H1 (cell line): ENCODE measurements at regions not wholly inside any gene's neighbourhood (a gene's known extent, or its start where the extent isn't known, plus 50 kb on each side); places are given as distances from the start of the nearest gene placed in this dataset.

Source experiments
- CTCF ChIA-PET: fragments of 300-600 bp; sonication (Branson Sonifier 250); formaldehyde crosslinking; loops from one replicate; lab custom pipeline; 2021; ENCODE audit not compliant: partially characterized antibody; lab: Charles Lee
- POLR2A ChIA-PET: fragments of 300-600 bp; sonication (Branson Sonifier 250); formaldehyde crosslinking; loops from one replicate; lab custom pipeline; 2021; ENCODE audit warnings: inconsistent platforms; ENCODE audit not compliant: partially characterized antibody; lab: Charles Lee
- DNase-seq, 2 experiments: peaks; one replicate each; pipeline versions ENCODE4 v3.0.0 to v3.0.0-alpha.2; 2010 to 2022; ENCODE audit warnings: low spot score in 2 of 2, low read depth in 1 of 2, mixed read lengths in 1 of 2
- FAIRE-seq: peaks from 2 replicates; lab custom pipeline; 2011; peaks lifted over from hg19 to GRCh38; lab: Jason Lieb, UNC
- H2AFZ ChIP-seq: 2 replicates; pipeline ENCODE4 v1.8.1; 2012; ENCODE audit warnings: low read length, inconsistent platforms
- H2AK5ac ChIP-seq: 2 replicates; pipeline ENCODE4 v1.6.1; 2013; ENCODE audit warnings: low read depth, low read length
- H2BK120ac ChIP-seq: replicated peaks from 2 replicates; pipeline ENCODE3; 2013; ENCODE audit warnings: low read depth, low read length, inconsistent platforms
- H2BK12ac ChIP-seq: 2 replicates; pipeline ENCODE4 v1.6.1; 2013; ENCODE audit warnings: low read depth, low read length
- H2BK15ac ChIP-seq: 2 replicates; pipeline ENCODE4 v1.6.1; 2013; ENCODE audit warnings: low read length
- H2BK20ac ChIP-seq: 2 replicates; pipeline ENCODE4 v1.6.1; 2013; ENCODE audit warnings: low read length
- H2BK5ac ChIP-seq: 2 replicates; pipeline ENCODE4 v1.6.1; 2013; ENCODE audit warnings: low read depth, low read length
- H3K14ac ChIP-seq: 2 replicates; pipeline ENCODE4 v1.6.1; 2013; ENCODE audit warnings: inconsistent platforms; ENCODE audit not compliant: insufficient read length
- H3K18ac ChIP-seq: 2 replicates; pipeline ENCODE4 v1.6.1; 2013; ENCODE audit warnings: low read length; ENCODE audit errors: extremely low read depth
- H3K23ac ChIP-seq: 2 replicates; pipeline ENCODE4 v1.6.1; 2013; ENCODE audit warnings: inconsistent platforms; ENCODE audit not compliant: insufficient read length
- H3K23me2 ChIP-seq: 2 replicates; pipeline ENCODE4 v1.6.1; 2013; ENCODE audit warnings: low read depth, low read length
- H3K27ac ChIP-seq: 2 replicates; pipeline ENCODE4 v1.6.1; 2011; ENCODE audit warnings: low read depth, low read length, inconsistent platforms
- H3K27me3 ChIP-seq, 4 experiments: replicated peaks in 1 of 4; 1 replicate in 1 of 4; 2 replicates in 3 of 4; pipeline versions ENCODE4 v1.6.1 to v1.8.1; 2011 to 2013; ENCODE audit warnings: low read length in 3 of 4, mild to moderate bottlenecking in 3 of 4, inconsistent platforms in 2 of 4, mixed read lengths in 2 of 4, moderate library complexity in 1 of 4; ENCODE audit not compliant: control insufficient read depth in 3 of 4, insufficient read depth in 3 of 4; ENCODE audit errors: extremely low read depth in 1 of 4
- H3K36me3 ChIP-seq, 4 experiments: 2 replicates each; pipeline versions ENCODE4 v1.6.1 to v1.8.1; 2011 to 2013; ENCODE audit warnings: mild to moderate bottlenecking in 4 of 4, low read length in 3 of 4, moderate library complexity in 2 of 4, control low read depth in 1 of 4, inconsistent platforms in 1 of 4; ENCODE audit not compliant: insufficient read depth in 4 of 4, control insufficient read depth in 2 of 4
- H3K4ac ChIP-seq: replicated peaks from 2 replicates; pipeline ENCODE3; 2013; ENCODE audit warnings: low read length, low read depth, mixed read lengths, inconsistent platforms; ENCODE audit not compliant: insufficient read length
- H3K4me1 ChIP-seq, 4 experiments: replicated peaks in 1 of 4; 1 replicate in 1 of 4; 2 replicates in 3 of 4; pipeline versions ENCODE4 v1.6.1 to v1.8.1; 2011 to 2013; ENCODE audit warnings: low read length in 3 of 4, inconsistent platforms in 2 of 4, mixed read lengths in 1 of 4; ENCODE audit not compliant: insufficient read depth in 4 of 4, control insufficient read depth in 3 of 4
- H3K4me2 ChIP-seq, 2 experiments: 2 replicates each; pipeline versions ENCODE4 v1.6.1 to v1.8.1; 2011 to 2013; ENCODE audit warnings: low read depth in 2 of 2, low read length in 2 of 2, control low read depth in 1 of 2, inconsistent platforms in 1 of 2, mild to moderate bottlenecking in 1 of 2; ENCODE audit not compliant: insufficient read depth in 1 of 2
- H3K4me3 ChIP-seq, 4 experiments: fragments of 200-600, 300-600 bp in 1 of 4; sonication (generic), shearing (Covaris generic), sonication (Bioruptor Twin) in 1 of 4; 2 replicates each; pipeline versions ENCODE4 v1.5.1 to v1.8.1; 2011 to 2016; ENCODE audit warnings: low read length in 4 of 4, low read depth in 3 of 4, control low read depth in 2 of 4, inconsistent platforms in 2 of 4, mild to moderate bottlenecking in 2 of 4, mixed read lengths in 1 of 4, moderate library complexity in 1 of 4; ENCODE audit not compliant: insufficient read depth in 2 of 4; ENCODE audit errors: extremely low read depth in 1 of 4
- H3K56ac ChIP-seq: replicated peaks from 2 replicates; pipeline ENCODE3; 2013; ENCODE audit warnings: low read depth, mild to moderate bottlenecking, mixed read lengths, low read length, inconsistent platforms; ENCODE audit not compliant: insufficient read length
- H3K79me1 ChIP-seq: 2 replicates; pipeline ENCODE4 v1.6.1; 2013; ENCODE audit warnings: low read depth, low read length, control low read depth
- H3K79me2 ChIP-seq, 2 experiments: 2 replicates each; pipeline versions ENCODE4 v1.6.1 to v1.8.1; 2012 to 2013; ENCODE audit warnings: low read length in 2 of 2, mild to moderate bottlenecking in 2 of 2, inconsistent platforms in 1 of 2; ENCODE audit not compliant: insufficient read depth in 2 of 2, control insufficient read depth in 1 of 2
- H3K9ac ChIP-seq, 4 experiments: replicated peaks in 1 of 4; 1 replicate in 1 of 4; 2 replicates in 3 of 4; pipeline versions ENCODE4 v1.6.1 to v1.8.1; 2011 to 2013; ENCODE audit warnings: low read depth in 3 of 4, low read length in 3 of 4, control low read depth in 2 of 4, mild to moderate bottlenecking in 2 of 4, moderate library complexity in 2 of 4, inconsistent platforms in 1 of 4; ENCODE audit errors: extremely low read depth in 1 of 4
- H3K9me3 ChIP-seq, 2 experiments: 2 replicates each; pipeline versions ENCODE4 v1.6.1 to v1.8.1; 2012 to 2013; ENCODE audit warnings: mild to moderate bottlenecking in 2 of 2, moderate library complexity in 2 of 2, control low read depth in 1 of 2, inconsistent platforms in 1 of 2, low read depth in 1 of 2, low read length in 1 of 2, mixed read lengths in 1 of 2; ENCODE audit not compliant: insufficient read depth in 2 of 2
- H4K20me1 ChIP-seq, 2 experiments: replicated peaks in 1 of 2; 2 replicates each; pipeline versions ENCODE3 to v1.8.1; 2011 to 2013; ENCODE audit warnings: inconsistent platforms in 2 of 2, low read length in 2 of 2, mild to moderate bottlenecking in 1 of 2; ENCODE audit not compliant: insufficient read depth in 2 of 2, control insufficient read depth in 1 of 2
- H4K5ac ChIP-seq: 2 replicates; pipeline ENCODE4 v1.6.1; 2013; ENCODE audit warnings: low read length, low read depth, mixed read lengths, inconsistent platforms; ENCODE audit not compliant: insufficient read length
- H4K8ac ChIP-seq: 2 replicates; pipeline ENCODE4 v1.8.0; 2013; ENCODE audit warnings: mild to moderate bottlenecking, moderate library complexity, low read length, inconsistent platforms; ENCODE audit not compliant: insufficient read depth; ENCODE audit errors: extremely low read depth
- H4K91ac ChIP-seq: replicated peaks from 2 replicates; pipeline ENCODE3; 2013; ENCODE audit warnings: low read length, mixed read lengths, inconsistent platforms; ENCODE audit not compliant: insufficient read length
- CTCF ChIP-seq, 3 experiments: IDR thresholded peaks; 1 replicate in 2 of 3; 2 replicates in 1 of 3; pipeline versions ENCODE4 v1.5.1 to v1.6.1; 2011; ENCODE audit warnings: low read length in 3 of 3, mild to moderate bottlenecking in 3 of 3, inconsistent platforms in 2 of 3, low read depth in 1 of 3, moderate library complexity in 1 of 3; ENCODE audit not compliant: insufficient read depth in 1 of 3; ENCODE audit errors: control extremely low read depth in 1 of 3
- EGR1 ChIP-seq: IDR thresholded peaks from 2 replicates; pipeline ENCODE4 v1.6.1; 2011; ENCODE audit warnings: low read depth, low read length, borderline replicate concordance
- KDM1A ChIP-seq: fragments of 200-600, 300-600 bp; sonication (generic); IDR thresholded peaks from 2 replicates; pipeline ENCODE4 v1.7.1; 2016; ENCODE audit warnings: mild to moderate bottlenecking, low read length, borderline replicate concordance
- WGBS, 2 experiments: shearing (Covaris generic) in 1 of 2; methylation state at CpG; one replicate each; pipeline versions ENCODE4 v1.1.6 to v1.1.7; 2013 to 2015; ENCODE audit warnings: low lambda C conversion rate in 2 of 2, mixed read lengths in 2 of 2, inconsistent platforms in 1 of 2, low coverage in 1 of 2, missing lambda C conversion rate in 1 of 2; ENCODE audit not compliant: insufficient replicate concordance in 2 of 2, insufficient coverage in 1 of 2, insufficient read length in 1 of 2; ENCODE audit errors: extremely low coverage in 1 of 2, missing lambda C conversion rate in 1 of 2; 5-methylcytosine and 5-hydroxymethylcytosine counted together

DNA sequence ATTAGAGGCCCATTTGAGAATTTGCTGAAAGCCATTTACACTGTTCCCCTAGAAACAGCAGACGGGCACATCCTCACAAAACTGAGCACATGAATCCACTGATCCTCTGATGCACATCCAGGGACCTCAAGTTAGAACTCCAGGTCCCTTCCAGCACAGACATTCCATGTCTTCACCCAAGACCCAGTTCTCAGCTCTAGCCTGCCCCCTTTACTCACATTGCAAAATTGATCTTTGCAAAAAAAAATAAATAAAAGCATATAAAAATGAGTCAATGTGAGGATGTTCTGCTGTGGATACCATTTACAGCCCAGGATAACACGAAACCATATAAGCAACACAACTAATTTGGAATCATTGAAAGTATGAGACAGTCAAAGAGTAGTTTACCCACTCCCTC, 458.2 kb upstream of the JARID2 start:
- Histone ChIP-seq H3K36me3 (no peaks in the 10 kb centered on the region), H3K18ac (peak overlapping the region; percentile 44), H2BK20ac (peak overlapping the region; percentile 83; the same call in 1 of the 2 replicates), H4K5ac (no peak overlapping the region), H3K4me3 (no peak overlapping the region), H3K56ac (no peak overlapping the region), H3K79me1 (no peaks in the 10 kb centered on the region), H3K4me1 (peaks cover 4 to 22% (median 16%) of the 10 kb centered on the region in 4 experiments), H3K23me2 (no peaks in the 10 kb centered on the region), H3K79me2 (no peaks in the 10 kb centered on the region), H2BK120ac (no peak overlapping the region), H2BK15ac (no peak overlapping the region), H3K9ac (no peak overlapping the region), H3K9me3 (no peaks in the 10 kb centered on the region), H4K8ac (no peak overlapping the region), H4K91ac (peak overlapping the region; percentile 92), H3K23ac (no peak overlapping the region), H3K4ac (no peak overlapping the region), H2AFZ (no peak overlapping the region), H3K4me2 (no peak overlapping the region), H3K14ac (no peak overlapping the region), H2BK5ac (peak overlapping the region; percentile 30; the same call in 1 of the 2 replicates), H3K27ac (no peak overlapping the region), H4K20me1 (no peaks in the 10 kb centered on the region), H3K27me3 (no peaks in the 10 kb centered on the region), H2AK5ac (no peak overlapping the region), H2BK12ac (peak overlapping the region; percentile 52)
- DNase-seq: no peak
- 68% methylated on average over 2 of the region's 2 CpGs; no CpG with 5 or more reads in 1 of the 2 experiments for WGBS, 2 experiments
- ChIA-PET POLR2A (interaction anchor here (1.1 kb wide), 1 partner anchor 12 kb away, joined by 3 read pairs; no protein-coding TSS in a partner anchor), CTCF (interaction anchor here (1.3 to 1.4 kb wide), 2 partner anchors 12 to 29 kb away, joined by 3 read pairs; no protein-coding TSS in a partner anchor)
- FAIRE-seq: peak; percentile 69
- TF ChIP-seq KDM1A (no peak), EGR1 (no peak), CTCF (IDR thresholded peaks at IDR 0.05; ENCODE audit: control extremely low read depth in 1 of 3, insufficient read depth in 1 of 3, low read depth in 1 of 3, low read length in 3 of 3) (peak in 1 of 3 experiments; percentile 17; a peak in 1 of 4 replicates)
